ENCODE measurements at regions not wholly inside any gene's neighbourhood (a gene's known extent, or its start where the extent isn't known, plus 50 kb on each side); places are given as distances from the start of the nearest gene placed in this dataset.

DNA sequence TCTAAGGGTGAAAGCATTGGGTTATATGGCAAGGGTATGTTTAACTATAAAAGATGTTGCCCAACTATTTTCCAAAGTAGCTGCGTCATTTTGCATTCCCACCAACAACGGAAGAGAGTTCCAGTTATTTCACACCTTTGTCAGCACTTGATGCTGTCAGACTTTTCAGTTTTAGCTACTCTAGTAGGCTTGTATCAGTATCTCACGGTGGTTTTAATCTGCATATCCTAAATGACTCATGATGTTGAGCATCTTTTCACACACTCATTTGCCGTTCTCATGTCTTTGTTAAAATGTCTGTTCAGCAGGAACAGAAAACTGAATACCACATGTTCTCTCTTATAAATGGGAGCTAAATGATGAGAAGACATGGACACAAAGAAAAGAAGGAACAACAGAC is 122.3 kb downstream of the RNASET2 start:
- no peak for TF ChIP-seq CTCF (IDR thresholded peaks at IDR 0.05; ENCODE audit: low read length, missing control alignments)
- DNase-seq (ENCODE audit: low read depth): no peak
- no peak overlapping the region for H3K4me3 ChIP-seq (replicated peaks; ENCODE audit: low read depth, low read length)

GRCh38 chr6:166830891-166831363 is 125.4 kb downstream of the RNASET2 start:
- no peak for TF ChIP-seq CTCF (IDR thresholded peaks at IDR 0.05; ENCODE audit: low read length, missing control alignments)
- H3K4me3 ChIP-seq (replicated peaks; ENCODE audit: low read depth, low read length): no peak overlapping the region
- no peak for DNase-seq (ENCODE audit: low read depth)

- no peak for DNase-seq (ENCODE audit: low read depth)
- TF ChIP-seq CTCF (IDR thresholded peaks at IDR 0.05; ENCODE audit: low read length, missing control alignments): no peak
- H3K4me3 ChIP-seq (replicated peaks; ENCODE audit: low read depth, low read length): no peak overlapping the region
Measured at GRCh38 chr6:166830185-166830890, 126.0 kb downstream of the RNASET2 start.

DNA sequence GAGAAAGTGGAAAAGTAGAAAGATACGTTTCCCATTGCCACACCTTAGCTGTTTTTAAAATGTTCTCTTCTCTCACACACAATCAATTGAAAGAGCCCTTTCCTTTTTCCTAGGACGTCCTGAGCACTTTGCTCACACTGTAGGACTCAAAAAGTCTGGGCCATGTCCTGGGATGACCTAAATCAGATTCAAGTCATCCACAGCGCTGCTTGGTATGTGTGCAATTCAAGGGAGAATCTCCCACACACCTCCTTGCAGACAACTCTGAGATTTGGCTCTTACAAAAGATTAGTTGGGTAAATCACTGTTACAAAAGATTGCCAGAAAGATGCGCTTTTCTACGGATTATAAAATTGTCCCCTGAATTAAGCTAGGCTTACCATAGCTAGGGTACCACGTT is 130.1 kb downstream of the RNASET2 start:
- H3K4me3 ChIP-seq (replicated peaks; ENCODE audit: low read depth, low read length): no peak overlapping the region
- TF ChIP-seq CTCF (IDR thresholded peaks at IDR 0.05; ENCODE audit: low read length, missing control alignments): no peak
- peak; percentile 8 for DNase-seq (ENCODE audit: low read depth)

GRCh38 chr6:166825553-166826145 is 130.7 kb downstream of the RNASET2 start:
- no peak for TF ChIP-seq CTCF (IDR thresholded peaks at IDR 0.05; ENCODE audit: low read length, missing control alignments)
- no peak overlapping the region for H3K4me3 ChIP-seq (replicated peaks; ENCODE audit: low read depth, low read length)
- peak; percentile 26 for DNase-seq (ENCODE audit: low read depth)

DNA sequence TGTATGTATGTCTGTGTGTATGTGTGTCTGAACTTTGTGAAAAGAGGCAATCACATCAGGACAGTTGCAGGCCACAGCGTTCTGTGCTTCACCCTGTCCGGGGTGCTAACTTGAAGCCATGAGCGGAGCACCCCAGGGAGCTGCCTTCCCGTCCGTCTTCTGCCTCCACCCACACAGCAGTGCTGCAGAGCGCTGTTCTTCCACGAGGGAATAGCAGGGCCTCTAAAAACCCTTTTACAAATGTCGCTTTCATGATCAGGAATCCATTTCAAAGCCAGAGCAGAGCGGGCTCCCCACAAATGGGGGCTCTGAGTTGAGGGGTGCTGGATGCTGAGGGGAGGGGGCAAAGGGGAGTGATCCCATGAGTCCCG is 131.5 kb downstream of the RNASET2 start:
- H3K4me3 ChIP-seq (replicated peaks; ENCODE audit: low read depth, low read length): no peak overlapping the region
- DNase-seq (ENCODE audit: low read depth): no peak
- TF ChIP-seq CTCF (IDR thresholded peaks at IDR 0.05; ENCODE audit: low read length, missing control alignments): no peak
